Stomach smooth muscle (tissue), 2 donors: ENCODE measurements at regions not wholly inside any gene's neighbourhood (a gene's known extent, or its start where the extent isn't known, plus 50 kb on each side); places are given as distances from the start of the nearest gene placed in this dataset.

ENCODE experiments used
- H3K27ac ChIP-seq: one replicate; pipeline ENCODE4 v1.7.0; 2013; ENCODE audit warnings: mild to moderate bottlenecking, low read length, inconsistent platforms
- H3K27me3 ChIP-seq, 2 donors: one replicate each; pipeline ENCODE4 v1.7.0; 2013; ENCODE audit warnings: low read length in 2 of 2; ENCODE audit not compliant: insufficient read depth in 2 of 2, control insufficient read depth in 1 of 2
- H3K36me3 ChIP-seq, 2 donors: one replicate each; pipeline ENCODE4 v1.7.0; 2013; ENCODE audit warnings: low read length in 2 of 2; ENCODE audit not compliant: control insufficient read depth in 2 of 2, insufficient read depth in 2 of 2
- H3K4me1 ChIP-seq: one replicate; pipeline ENCODE4 v1.7.0; 2013; ENCODE audit warnings: low read length; ENCODE audit not compliant: control insufficient read depth, insufficient read depth
- H3K4me3 ChIP-seq, 2 donors: one replicate each; pipeline ENCODE4 v1.7.0; 2013; ENCODE audit warnings: low read length in 2 of 2
- H3K9ac ChIP-seq, 2 donors: one replicate each; pipeline ENCODE4 v1.7.0; 2013; ENCODE audit warnings: low read length in 2 of 2, mild to moderate bottlenecking in 1 of 2
- H3K9me3 ChIP-seq, 2 donors: one replicate each; pipeline ENCODE4 v1.7.0; 2013; ENCODE audit warnings: low read length in 2 of 2; ENCODE audit not compliant: control insufficient read depth in 2 of 2
- donor health status: healthy.
- donor health status: Pancreatic carcinoma.

GRCh38 chr10:78197628-78198272, 164.1 kb downstream of the RPS24 start:
- Histone ChIP-seq H3K27me3 (no peaks in the 10 kb centered on the region), H3K9ac (no peak overlapping the region), H3K4me1 (no peaks in the 10 kb centered on the region), H3K9me3 (peaks cover 7 to 11% of the 10 kb centered on the region in 2 donors), H3K4me3 (no peak overlapping the region), H3K36me3 (no peaks in the 10 kb centered on the region), H3K27ac (no peak overlapping the region)

GRCh38 chr10:78199005-78199725, 165.5 kb downstream of the RPS24 start:
- H3K9me3 ChIP-seq: peaks cover 0 to 3% of the 10 kb centered on the region in 2 donors
- no peaks in the 10 kb centered on the region for H3K27me3 ChIP-seq
- no peaks in the 10 kb centered on the region for H3K36me3 ChIP-seq
- H3K27ac ChIP-seq: no peak overlapping the region
- no peak overlapping the region for H3K9ac ChIP-seq
- peaks cover 9% of the 10 kb centered on the region for H3K4me1 ChIP-seq
- H3K4me3 ChIP-seq: no peak overlapping the region

GRCh38 chr10:78199759-78200158, 166.1 kb downstream of the RPS24 start:
- Histone ChIP-seq H3K27ac (no peak overlapping the region), H3K4me3 (no peak overlapping the region), H3K4me1 (peaks cover 14% of the 10 kb centered on the region), H3K9me3 (peaks cover 0 to 3% of the 10 kb centered on the region in 2 donors), H3K27me3 (no peaks in the 10 kb centered on the region), H3K9ac (no peak overlapping the region), H3K36me3 (no peaks in the 10 kb centered on the region)

- peaks cover 14% of the 10 kb centered on the region for H3K4me1 ChIP-seq
- H3K9ac ChIP-seq: no peak overlapping the region
- peaks cover 0 to 3% of the 10 kb centered on the region in 2 donors for H3K9me3 ChIP-seq
- H3K27me3 ChIP-seq: no peaks in the 10 kb centered on the region
- H3K36me3 ChIP-seq: no peaks in the 10 kb centered on the region
- no peak overlapping the region for H3K27ac ChIP-seq
- H3K4me3 ChIP-seq: no peak overlapping the region
Measured at GRCh38 chr10:78200686-78201085, 167.0 kb downstream of the RPS24 start.

GRCh38 chr10:78202386-78202785, 168.7 kb downstream of the RPS24 start:
- Histone ChIP-seq H3K27ac (no peak overlapping the region), H3K9ac (no peak overlapping the region), H3K27me3 (no peaks in the 10 kb centered on the region), H3K4me1 (peaks cover 17% of the 10 kb centered on the region), H3K9me3 (peaks cover 0 to 3% of the 10 kb centered on the region in 2 donors), H3K36me3 (no peaks in the 10 kb centered on the region), H3K4me3 (no peak overlapping the region)

GRCh38 chr10:78203915-78204818, 170.5 kb downstream of the RPS24 start:
- H3K9me3 ChIP-seq: no peaks in the 10 kb centered on the region
- H3K4me1 ChIP-seq: peaks cover 17% of the 10 kb centered on the region
- no peaks in the 10 kb centered on the region for H3K36me3 ChIP-seq
- no peaks in the 10 kb centered on the region for H3K27me3 ChIP-seq
- no peak overlapping the region for H3K9ac ChIP-seq
- H3K4me3 ChIP-seq: no peak overlapping the region
- no peak overlapping the region for H3K27ac ChIP-seq

- Histone ChIP-seq H3K27ac (no peak overlapping the region), H3K36me3 (no peaks in the 10 kb centered on the region), H3K9me3 (no peaks in the 10 kb centered on the region), H3K4me3 (no peak overlapping the region), H3K9ac (no peak overlapping the region), H3K27me3 (no peaks in the 10 kb centered on the region), H3K4me1 (peaks cover 17% of the 10 kb centered on the region)
Measured at GRCh38 chr10:78205457-78206016, 171.9 kb downstream of the RPS24 start.

- H3K27me3 ChIP-seq: no peaks in the 10 kb centered on the region
- H3K9me3 ChIP-seq: no peaks in the 10 kb centered on the region
- H3K27ac ChIP-seq: no peak overlapping the region
- peaks cover 24% of the 10 kb centered on the region for H3K4me1 ChIP-seq
- H3K9ac ChIP-seq: no peak overlapping the region
- H3K36me3 ChIP-seq: no peaks in the 10 kb centered on the region
- H3K4me3 ChIP-seq: no peak overlapping the region
Measured at GRCh38 chr10:78207216-78207615, 173.6 kb downstream of the RPS24 start.

GRCh38 chr10:78207776-78208175, 174.1 kb downstream of the RPS24 start:
- H3K9me3 ChIP-seq: no peaks in the 10 kb centered on the region
- H3K36me3 ChIP-seq: no peaks in the 10 kb centered on the region
- H3K27me3 ChIP-seq: no peaks in the 10 kb centered on the region
- peaks cover 29% of the 10 kb centered on the region for H3K4me1 ChIP-seq
- no peak overlapping the region for H3K27ac ChIP-seq
- H3K4me3 ChIP-seq: no peak overlapping the region
- H3K9ac ChIP-seq: no peak overlapping the region

- Histone ChIP-seq H3K4me1 (peaks cover 27% of the 10 kb centered on the region), H3K27ac (no peak overlapping the region)
Measured at GRCh38 chr10:78209970-78210369, 176.3 kb downstream of the RPS24 start.

More at GRCh38 chr10:78209970-78210369, 176.3 kb downstream of the RPS24 start:
- H3K36me3 ChIP-seq: no peaks in the 10 kb centered on the region
- no peak overlapping the region for H3K4me3 ChIP-seq
- H3K27me3 ChIP-seq: no peaks in the 10 kb centered on the region
- no peak overlapping the region for H3K9ac ChIP-seq
- H3K9me3 ChIP-seq: no peaks in the 10 kb centered on the region
